Activated B cell treated with CpG ODN at 0.5 μM for 24 hours (primary cell): ENCODE measurements at regions not wholly inside any gene's neighbourhood (a gene's known extent, or its start where the extent isn't known, plus 50 kb on each side); places are given as distances from the start of the nearest gene placed in this dataset.

Source experiments
- ATAC-seq: fragments of 200-7000 bp; cut with Tn5 transposase; one replicate; pipeline ENCODE4 v1.10.0; 2021; ENCODE audit warnings: low read depth, mild to moderate bottlenecking, moderate library complexity
- CTCF ChIA-PET: fragments of 350-600 bp; sonication (Branson Sonifier 250); formaldehyde crosslinking; loops from one replicate; lab custom pipeline; 2021; ENCODE audit warnings: antibody characterized with exemption; lab: Charles Lee
- POLR2A ChIA-PET: fragments of 350-600 bp; sonication (Branson Sonifier 250); formaldehyde crosslinking; loops from one replicate; lab custom pipeline; 2021; ENCODE audit warnings: antibody characterized with exemption; lab: Charles Lee
- DNase-seq: peaks from one replicate; pipeline ENCODE4 v3.0.0; 2022
- H3K27ac Mint-ChIP-seq: one replicate; pipeline ENCODE4 v1.8.0; 2020; ENCODE audit warnings: mixed read lengths
- H3K27me3 Mint-ChIP-seq: one replicate; pipeline ENCODE4 v1.8.0; 2021; ENCODE audit warnings: mixed read lengths
- H3K36me3 Mint-ChIP-seq: one replicate; pipeline ENCODE4 v1.8.0; 2021; ENCODE audit warnings: low read depth, mixed read lengths
- H3K4me1 Mint-ChIP-seq: one replicate; pipeline ENCODE4 v1.8.0; 2021; ENCODE audit warnings: mixed read lengths
- H3K4me3 Mint-ChIP-seq: one replicate; pipeline ENCODE4 v1.8.0; 2020; ENCODE audit warnings: mild to moderate bottlenecking, mixed read lengths
- H3K9me3 Mint-ChIP-seq: one replicate; pipeline ENCODE4 v1.8.0; 2020; ENCODE audit warnings: mixed read lengths
- CTCF ChIP-seq: fragments of 200-600 bp; IDR thresholded peaks from one replicate; pipeline ENCODE4 v1.8.0; 2022; ENCODE audit warnings: antibody characterized with exemption, mild to moderate bottlenecking
- intact Hi-C: fragments of 100-400 bp; cut with micrococcal nuclease; formaldehyde crosslinking; loops from one replicate; pipeline ENCODE4 v1.15.1; 2024

GRCh38 chr3:112738366-112738765, 97.4 kb upstream of the CCDC80 start:
- Mint-ChIP-seq H3K27ac (no peak overlapping the region), H3K36me3 (no peaks in the 10 kb centered on the region), H3K4me3 (no peak overlapping the region), H3K4me1 (peaks cover 35% of the 10 kb centered on the region), H3K27me3 (no peaks in the 10 kb centered on the region), H3K9me3 (no peaks in the 10 kb centered on the region)
- TF ChIP-seq CTCF = no peak
- DNase-seq (no peak), ATAC-seq (no peak)
- intact Hi-C loops = no loop called here
- CTCF ChIA-PET = interaction anchor here (0.8 to 8.4 kb wide), 3 partner anchors 96 to 241 kb away, joined by 3 to 159 read pairs (median 4); partner anchors contain the start of gene CD200R1
- POLR2A ChIA-PET = interaction anchor here (0.7 kb wide), 1 partner anchor 241 kb away, joined by 3 read pairs; no protein-coding TSS in a partner anchor

GRCh38 chr3:112736805-112737566, 96.0 kb upstream of the CCDC80 start:
- Mint-ChIP-seq H3K4me3 (no peak overlapping the region), H3K4me1 (peaks cover 35% of the 10 kb centered on the region), H3K9me3 (no peaks in the 10 kb centered on the region), H3K27me3 (no peaks in the 10 kb centered on the region), H3K36me3 (no peaks in the 10 kb centered on the region), H3K27ac (no peak overlapping the region)
- TF ChIP-seq CTCF = no peak
- CTCF ChIA-PET = interaction anchor here (0.6 to 8.4 kb wide), 6 partner anchors 11 to 549 kb away, joined by 3 to 159 read pairs (median 5); partner anchors contain the start of gene CD200R1
- ATAC-seq (no peak), DNase-seq (no peak)
- POLR2A ChIA-PET = interaction anchor here (1.1 to 1.5 kb wide), 2 partner anchors 242 to 255 kb away, joined by 3 read pairs; no protein-coding TSS in a partner anchor
- intact Hi-C loops = no loop called here

GRCh38 chr3:112736386-112736785, 95.4 kb upstream of the CCDC80 start:
- Mint-ChIP-seq H3K4me3 (no peak overlapping the region), H3K4me1 (peaks cover 33% of the 10 kb centered on the region), H3K27ac (no peak overlapping the region), H3K27me3 (no peaks in the 10 kb centered on the region), H3K9me3 (no peaks in the 10 kb centered on the region), H3K36me3 (no peaks in the 10 kb centered on the region)
- ChIA-PET POLR2A (interaction anchor here (1.1 to 1.5 kb wide), 2 partner anchors 243 to 255 kb away, joined by 3 read pairs; no protein-coding TSS in a partner anchor), CTCF (interaction anchor here (0.8 to 8.4 kb wide), 10 partner anchors 11 to 550 kb away, joined by 3 to 159 read pairs (median 22); partner anchors contain the start of gene CD200R1)
- ATAC-seq (no peak), DNase-seq (no peak)
- intact Hi-C loops = no loop called here
- TF ChIP-seq CTCF = no peak

GRCh38 chr3:112735926-112736325, 95.0 kb upstream of the CCDC80 start:
- ATAC-seq = peak; percentile 44
- H3K36me3 Mint-ChIP-seq = no peaks in the 10 kb centered on the region
- no peaks in the 10 kb centered on the region for H3K27me3 Mint-ChIP-seq
- ChIA-PET POLR2A (interaction anchor here (1.3 to 1.6 kb wide), 3 partner anchors 78 to 243 kb away, joined by 3 to 10 read pairs (median 4); partner anchors contain the start of gene CD200R1), CTCF (interaction anchor here (0.8 to 8.4 kb wide), 12 partner anchors 10 to 550 kb away, joined by 3 to 159 read pairs (median 32); partner anchors contain the start of gene CD200R1)
- intact Hi-C loops = loop anchor here (2.0 kb wide), 1 partner anchor 121 kb away; no protein-coding TSS in a partner anchor
- H3K27ac Mint-ChIP-seq = no peak overlapping the region
- H3K4me1 Mint-ChIP-seq = peaks cover 33% of the 10 kb centered on the region
- no peak for TF ChIP-seq CTCF
- no peak for DNase-seq
- no peak overlapping the region for H3K4me3 Mint-ChIP-seq
- H3K9me3 Mint-ChIP-seq = no peaks in the 10 kb centered on the region
